ENCODE measurements at regions not wholly inside any gene's neighbourhood (a gene's known extent, or its start where the extent isn't known, plus 50 kb on each side); places are given as distances from the start of the nearest gene placed in this dataset.

DNA sequence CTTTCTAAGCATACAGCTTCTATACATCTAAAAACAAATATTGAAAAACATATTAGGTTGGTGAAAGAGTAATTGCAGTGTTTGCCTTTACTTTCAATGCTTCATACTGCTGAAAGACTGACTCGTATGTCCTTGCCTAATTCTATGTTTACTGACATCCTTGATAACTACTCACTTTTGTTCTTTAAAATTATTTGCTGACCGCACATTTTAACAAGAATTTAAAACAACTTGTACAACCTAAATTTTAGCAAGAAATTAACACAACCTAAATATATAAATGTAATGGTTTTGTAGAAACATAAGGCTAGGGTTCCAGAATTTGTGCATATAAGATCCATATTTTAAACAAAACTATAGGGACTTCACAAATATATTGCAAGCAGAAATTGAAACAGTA, 640.2 kb upstream of the MMS22L start:
- no peak for TF ChIP-seq EZH2 (IDR thresholded peaks at IDR 0.05; ENCODE audit: insufficient read depth, poor library complexity, severe bottlenecking)
- no peak for TF ChIP-seq EZH2phosphoT487 (IDR thresholded peaks at IDR 0.05; ENCODE audit: insufficient read depth, low read depth)

Measured in GM23248 (cell line).